K562 (cell line): ENCODE measurements at regions not wholly inside any gene's neighbourhood (a gene's known extent, or its start where the extent isn't known, plus 50 kb on each side); places are given as distances from the start of the nearest gene placed in this dataset.

Experiments used
- ATAC-seq: fragments of 200-7000 bp; cut with Tn5 transposase; 3 replicates; pipeline ENCODE4 v1.9.1; 2020; ENCODE audit warnings: moderate library complexity
- BruUV-seq: library from RNA; stranded (reverse); fragments of 400-500 nt; replicated peaks from 2 replicates; lab custom pipeline; 2021; lab: Mats Ljungman, UMichigan
- CTCF ChIA-PET: fragments of 300-600 bp; formaldehyde crosslinking; extraction: SDS; loops from one replicate; lab custom pipeline; 2021; ENCODE audit warnings: low intra/inter-chr PET ratio; lab: Yijun Ruan, JAX
- POLR2A ChIA-PET: fragments of 300-600, 350-650 bp; sonication (Branson Sonifier 250); formaldehyde crosslinking; extraction: SDS; loops from one replicate; lab custom pipeline; 2021; ENCODE audit warnings: antibody characterized with exemption, inconsistent platforms; lab: Yijun Ruan, JAX
- DNase-seq, 4 experiments: peaks; one replicate each; pipeline versions ENCODE4 v3.0.0 to v3.0.0-alpha.2; 2011 to 2018; ENCODE audit warnings: low spot score in 3 of 4, mixed read lengths in 3 of 4; ENCODE audit errors: extremely low read depth in 1 of 4
- FAIRE-seq: peaks from 2 replicates; lab custom pipeline; 2011; peaks lifted over from hg19 to GRCh38; lab: Jason Lieb, UNC
- H2AFZ ChIP-seq: 2 replicates; pipeline ENCODE4 v1.6.0; 2011; ENCODE audit warnings: low read depth, low read length, control low read depth, inconsistent platforms
- H3K27ac ChIP-seq: fragments of 200-600 bp; 3 replicates; pipeline ENCODE4 v1.8.0; 2011; ENCODE audit warnings: low read depth, mild to moderate bottlenecking, control low read depth, inconsistent platforms, low read length, moderate library complexity, mixed read lengths; ENCODE audit errors: extremely low read depth
- H3K27me3 ChIP-seq, 2 experiments: fragments of 300-600 bp in 1 of 2; 2 replicates in 1 of 2; 3 replicates in 1 of 2; pipeline versions ENCODE4 v1.6.0 to v1.8.0; 2011; ENCODE audit warnings: inconsistent platforms in 2 of 2, low read length in 2 of 2, mild to moderate bottlenecking in 1 of 2, mixed read lengths in 1 of 2, moderate library complexity in 1 of 2; ENCODE audit not compliant: control insufficient read depth in 2 of 2, insufficient read depth in 2 of 2
- H3K36me3 ChIP-seq: fragments of 300-600 bp; 3 replicates; pipeline ENCODE4 v1.8.0; 2011; ENCODE audit warnings: mild to moderate bottlenecking, low read length, inconsistent platforms; ENCODE audit not compliant: control insufficient read depth, insufficient read depth
- H3K4me1 ChIP-seq, 2 experiments: fragments of 200-600 bp in 1 of 2; replicated peaks in 1 of 2; 2 replicates in 1 of 2; 3 replicates in 1 of 2; pipeline versions ENCODE4 v1.5.1 to v1.8.0; 2011; ENCODE audit warnings: inconsistent platforms in 2 of 2, low read length in 2 of 2, mild to moderate bottlenecking in 1 of 2, mixed read lengths in 1 of 2, moderate library complexity in 1 of 2; ENCODE audit not compliant: control insufficient read depth in 2 of 2, insufficient read depth in 2 of 2
- H3K4me2 ChIP-seq: 2 replicates; pipeline ENCODE4 v1.6.1; 2011; ENCODE audit warnings: low read length, control low read depth, inconsistent platforms, mixed read lengths; ENCODE audit not compliant: insufficient read depth
- H3K4me3 ChIP-seq: fragments of 200-600 bp; sonication (generic), shearing (Covaris generic); 2 replicates; pipeline ENCODE4 v1.5.1; 2016; ENCODE audit warnings: control low read depth, inconsistent platforms
- H3K79me2 ChIP-seq: fragments of 200-600 bp; 3 replicates; pipeline ENCODE4 v1.8.0; 2011; ENCODE audit warnings: low read length, inconsistent platforms; ENCODE audit not compliant: control insufficient read depth, insufficient read depth
- H3K9ac ChIP-seq, 2 experiments: 2 replicates each; pipeline versions ENCODE4 v1.6.0 to v1.6.1; 2011; ENCODE audit warnings: low read depth in 2 of 2, low read length in 2 of 2, control low read depth in 1 of 2, inconsistent platforms in 1 of 2, mild to moderate bottlenecking in 1 of 2, mixed read lengths in 1 of 2; ENCODE audit not compliant: insufficient read depth in 1 of 2
- H3K9me1 ChIP-seq: one replicate; pipeline ENCODE4 v1.6.0; 2011; ENCODE audit warnings: inconsistent platforms, mild to moderate bottlenecking, low read length, moderate library complexity; ENCODE audit not compliant: control insufficient read depth, insufficient read depth
- H3K9me3 ChIP-seq: replicated peaks from 2 replicates; pipeline ENCODE4 v1.5.1; 2011; ENCODE audit warnings: low read depth, low read length, inconsistent platforms; ENCODE audit not compliant: control insufficient read depth, insufficient read depth
- H4K20me1 ChIP-seq: replicated peaks from 2 replicates; pipeline ENCODE4 v1.6.1; 2011; ENCODE audit warnings: low read length, inconsistent platforms, mixed read lengths; ENCODE audit not compliant: control insufficient read depth, insufficient read depth
- BRD9 ChIP-seq: fragments of 450-650 bp; IDR thresholded peaks from 2 replicates; pipeline ENCODE4 v1.6.1; 2018; ENCODE audit warnings: low read depth; ENCODE audit not compliant: partially characterized antibody
- CREB5 ChIP-seq: fragments of 250-450 bp; sonication (Bioruptor Pico); IDR thresholded peaks from 2 replicates; pipeline ENCODE4 v1.5.0; 2020; ENCODE audit warnings: mild to moderate bottlenecking
- DMBX1 ChIP-seq: fragments of 250-450 bp; sonication (Bioruptor Pico); IDR thresholded peaks from 2 replicates; pipeline ENCODE4 v1.8.0; 2022; ENCODE audit warnings: inconsistent platforms, mild to moderate bottlenecking, moderate library complexity, borderline replicate concordance
- E2F6 ChIP-seq, 2 experiments: IDR thresholded peaks; 2 replicates each; pipeline ENCODE4 v1.6.1; 2011; ENCODE audit warnings: borderline replicate concordance in 1 of 2, control low read depth in 1 of 2, low read depth in 1 of 2, low read length in 1 of 2, mild to moderate bottlenecking in 1 of 2, mixed read lengths in 1 of 2, moderate library complexity in 1 of 2; ENCODE audit not compliant: insufficient read depth in 1 of 2, insufficient read length in 1 of 2, poor library complexity in 1 of 2, severe bottlenecking in 1 of 2; ENCODE audit errors: extremely low read depth in 1 of 2
- GTF2A2 ChIP-seq: IDR thresholded peaks from 2 replicates; pipeline ENCODE4 v1.6.1; 2016; ENCODE audit warnings: mild to moderate bottlenecking, missing genetic modification characterization, missing compliant biosample characterization
- KAT2B ChIP-seq: IDR thresholded peaks from one replicate; pipeline ENCODE4 v1.6.1; 2012; ENCODE audit warnings: low read depth, mild to moderate bottlenecking, control low read depth, inconsistent platforms, low read length, moderate library complexity
- MCM5 ChIP-seq: fragments of 450-650 bp; IDR thresholded peaks from 2 replicates; pipeline ENCODE4 v1.6.1; 2016; ENCODE audit warnings: low read depth
- POLR3G ChIP-seq: IDR thresholded peaks from 2 replicates; pipeline ENCODE4 v1.6.1; 2011; ENCODE audit not compliant: insufficient read length, insufficient replicate concordance; ENCODE audit errors: extremely low read depth
- POU5F1 ChIP-seq: fragments of 150-350 bp; IDR thresholded peaks from 2 replicates; pipeline ENCODE4 v1.6.1; 2014; ENCODE audit warnings: borderline replicate concordance, low read length, low read depth, mild to moderate bottlenecking; ENCODE audit not compliant: partially characterized antibody
- SUPT5H ChIP-seq: fragments of 450-650 bp; IDR thresholded peaks from 2 replicates; pipeline ENCODE4 v1.6.1; 2016
- ZNF133 ChIP-seq: fragments of 250-450 bp; sonication (Bioruptor Pico); IDR thresholded peaks from 2 replicates; pipeline ENCODE4 v1.4.0; 2020; ENCODE audit warnings: mild to moderate bottlenecking
- ZNF165 ChIP-seq: fragments of 250-450 bp; sonication (Bioruptor Pico); IDR thresholded peaks from 2 replicates; pipeline ENCODE4 v1.4.0; 2020; ENCODE audit warnings: borderline replicate concordance
- ZNF24 ChIP-seq: fragments of 450-650 bp; IDR thresholded peaks from 2 replicates; pipeline ENCODE4 v1.6.1; 2016
- ZNF384 ChIP-seq: IDR thresholded peaks from 2 replicates; pipeline ENCODE4 v1.6.1; 2012; ENCODE audit warnings: low read depth, low read length, improper control_type of control experiment
- ZNF561 ChIP-seq: fragments of 450-650 bp; formaldehyde crosslinking; conservative IDR thresholded peaks from 2 replicates; pipeline ENCODE4 v1.4.0; 2020; ENCODE audit warnings: mild to moderate bottlenecking, moderate library complexity
- ZNF699 ChIP-seq: fragments of 250-450 bp; sonication (Bioruptor Pico); IDR thresholded peaks from 2 replicates; pipeline ENCODE4 v1.8.0; 2021; ENCODE audit warnings: mild to moderate bottlenecking, moderate library complexity; ENCODE audit not compliant: insufficient replicate concordance
- WGBS: fragments of 100-300 bp; shearing (Covaris generic); methylation state at CpG from one replicate; pipeline ENCODE4 v1.1.6; 2016; ENCODE audit warnings: low coverage, mixed read lengths; ENCODE audit not compliant: insufficient coverage; ENCODE audit errors: missing lambda C conversion rate; 5-methylcytosine and 5-hydroxymethylcytosine counted together
- in situ Hi-C: fragments of 300-500 bp; cut with MboI; formaldehyde crosslinking; loops from 4 replicates; pipeline ENCODE4 v1.15.0; 2018; ENCODE audit warnings: inconsistent platforms, mixed read lengths
- intact Hi-C: fragments of 100-400 bp; cut with micrococcal nuclease; formaldehyde crosslinking; loops from 2 replicates; pipeline ENCODE4 v1.14.2; 2022
- TF ChIP-seq, protein P1 (sequence below): sonication (generic); formaldehyde crosslinking; IDR thresholded peaks from 2 replicates; pipeline ENCODE4 v1.4.0; 2020; ENCODE audit warnings: mild to moderate bottlenecking, missing genetic modification reagents
- TF ChIP-seq, protein P2 (sequence below): fragments of 450-650 bp; IDR thresholded peaks from 2 replicates; pipeline ENCODE4 v1.6.1; 2017; ENCODE audit warnings: mild to moderate bottlenecking, moderate library complexity

- FAIRE-seq: no peak
- TF ChIP-seq POLR3G (no peak), ZNF699 (CRISPR knock-in tag) (no peak), SUPT5H (no peak), GTF2A2 (tag) (no peak), KAT2B (no peak), ZNF24 (no peak), ZNF384 (no peak), E2F6 (IDR thresholded peaks at IDR 0.05; ENCODE audit: borderline replicate concordance in 1 of 2, extremely low read depth in 1 of 2, insufficient read depth in 1 of 2, insufficient read length in 1 of 2, low read depth in 1 of 2, low read length in 1 of 2, poor library complexity in 1 of 2, severe bottlenecking in 1 of 2) (no peak), ZNF561 (CRISPR knock-in tag) (no peak), ZNF133 (CRISPR knock-in tag) (no peak), BRD9 (no peak), DMBX1 (CRISPR knock-in tag) (no peak), CREB5 (no peak), MCM5 (no peak), ZNF165 (no peak), POU5F1 (no peak)
- TF ChIP-seq, protein P1, sequence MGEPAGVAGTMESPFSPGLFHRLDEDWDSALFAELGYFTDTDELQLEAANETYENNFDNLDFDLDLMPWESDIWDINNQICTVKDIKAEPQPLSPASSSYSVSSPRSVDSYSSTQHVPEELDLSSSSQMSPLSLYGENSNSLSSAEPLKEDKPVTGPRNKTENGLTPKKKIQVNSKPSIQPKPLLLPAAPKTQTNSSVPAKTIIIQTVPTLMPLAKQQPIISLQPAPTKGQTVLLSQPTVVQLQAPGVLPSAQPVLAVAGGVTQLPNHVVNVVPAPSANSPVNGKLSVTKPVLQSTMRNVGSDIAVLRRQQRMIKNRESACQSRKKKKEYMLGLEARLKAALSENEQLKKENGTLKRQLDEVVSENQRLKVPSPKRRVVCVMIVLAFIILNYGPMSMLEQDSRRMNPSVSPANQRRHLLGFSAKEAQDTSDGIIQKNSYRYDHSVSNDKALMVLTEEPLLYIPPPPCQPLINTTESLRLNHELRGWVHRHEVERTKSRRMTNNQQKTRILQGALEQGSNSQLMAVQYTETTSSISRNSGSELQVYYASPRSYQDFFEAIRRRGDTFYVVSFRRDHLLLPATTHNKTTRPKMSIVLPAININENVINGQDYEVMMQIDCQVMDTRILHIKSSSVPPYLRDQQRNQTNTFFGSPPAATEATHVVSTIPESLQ: no peak
- TF ChIP-seq, protein P2, sequence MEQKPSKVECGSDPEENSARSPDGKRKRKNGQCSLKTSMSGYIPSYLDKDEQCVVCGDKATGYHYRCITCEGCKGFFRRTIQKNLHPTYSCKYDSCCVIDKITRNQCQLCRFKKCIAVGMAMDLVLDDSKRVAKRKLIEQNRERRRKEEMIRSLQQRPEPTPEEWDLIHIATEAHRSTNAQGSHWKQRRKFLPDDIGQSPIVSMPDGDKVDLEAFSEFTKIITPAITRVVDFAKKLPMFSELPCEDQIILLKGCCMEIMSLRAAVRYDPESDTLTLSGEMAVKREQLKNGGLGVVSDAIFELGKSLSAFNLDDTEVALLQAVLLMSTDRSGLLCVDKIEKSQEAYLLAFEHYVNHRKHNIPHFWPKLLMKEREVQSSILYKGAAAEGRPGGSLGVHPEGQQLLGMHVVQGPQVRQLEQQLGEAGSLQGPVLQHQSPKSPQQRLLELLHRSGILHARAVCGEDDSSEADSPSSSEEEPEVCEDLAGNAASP: no peak
These were observed 1328.6 kb upstream of the SLC39A10 start for GRCh38 chr2:194328456-194328855.

More at GRCh38 chr2:194328456-194328855, 1328.6 kb upstream of the SLC39A10 start:
- H3K4me3 ChIP-seq: no peak overlapping the region
- no peaks in the 10 kb centered on the region for H4K20me1 ChIP-seq
- no peak for DNase-seq
- intact Hi-C loops (no loop called here), in situ Hi-C loops (no loop called here)
- no peaks in the 10 kb centered on the region for H3K79me2 ChIP-seq
- BruUV-seq: no TSS peak
- ATAC-seq: no peak
- H3K36me3 ChIP-seq: no peaks in the 10 kb centered on the region
- H3K9ac ChIP-seq: no peak overlapping the region
- no peaks in the 10 kb centered on the region for H3K27me3 ChIP-seq
- H3K9me1 ChIP-seq: no peaks in the 10 kb centered on the region
- H3K4me2 ChIP-seq: no peak overlapping the region
- ChIA-PET POLR2A (no interaction called here), CTCF (no interaction called here)
- H2AFZ ChIP-seq: no peak overlapping the region
- no peaks in the 10 kb centered on the region for H3K9me3 ChIP-seq
- no peak overlapping the region for H3K27ac ChIP-seq
- H3K4me1 ChIP-seq: no peaks in the 10 kb centered on the region
- WGBS: 3% methylated on average over 5 of the region's 7 CpGs
